OCI-LY3 (cell line): ENCODE measurements at regions not wholly inside any gene's neighbourhood (a gene's known extent, or its start where the extent isn't known, plus 50 kb on each side); places are given as distances from the start of the nearest gene placed in this dataset.

Source experiments
- H2AFZ ChIP-seq: fragments of 200-600, 300-600 bp; shearing (Covaris generic); 2 replicates; pipeline ENCODE4 v1.6.0; 2014; ENCODE audit warnings: antibody characterized with exemption, low read depth, low read length
- H3K27ac ChIP-seq: fragments of 200-600, 300-600 bp; sonication (generic); 2 replicates; pipeline ENCODE4 v1.5.1; 2014; ENCODE audit warnings: mild to moderate bottlenecking, low read length, moderate library complexity, mixed read lengths
- H3K27me3 ChIP-seq: fragments of 200-600, 300-600 bp; sonication (generic); 2 replicates; pipeline ENCODE4 v1.6.1; 2014; ENCODE audit warnings: low read depth, low read length, mixed read lengths
- H3K36me3 ChIP-seq: fragments of 200-600, 300-600 bp; sonication (generic); replicated peaks from 2 replicates; pipeline ENCODE3; 2014; ENCODE audit warnings: low read depth, low read length, mixed read lengths
- H3K4me1 ChIP-seq: fragments of 300-600, 200-600 bp; sonication (generic); 2 replicates; pipeline ENCODE4 v1.6.1; 2014; ENCODE audit warnings: low read length, mixed read lengths
- H3K4me2 ChIP-seq: fragments of 200-600, 300-600 bp; sonication (generic); 2 replicates; pipeline ENCODE4 v1.6.1; 2014; ENCODE audit warnings: low read length, mixed read lengths
- H3K4me3 ChIP-seq: fragments of 300-600, 200-600 bp; sonication (generic); 2 replicates; pipeline ENCODE4 v1.5.1; 2014; ENCODE audit warnings: antibody characterized with exemption, mild to moderate bottlenecking, low read length, moderate library complexity
- H3K79me2 ChIP-seq: fragments of 300-600, 200-600 bp; shearing (Covaris generic); 2 replicates; pipeline ENCODE4 v1.6.1; 2014; ENCODE audit warnings: mild to moderate bottlenecking, low read length, mixed read lengths
- H3K9ac ChIP-seq: fragments of 300-600, 200-600 bp; shearing (Covaris generic); 2 replicates; pipeline ENCODE4 v1.6.0; 2014; ENCODE audit warnings: mild to moderate bottlenecking, low read length, moderate library complexity
- H3K9me3 ChIP-seq: fragments of 200-600, 300-600 bp; shearing (Covaris generic); 2 replicates; pipeline ENCODE4 v1.6.1; 2014; ENCODE audit warnings: low read length, mixed read lengths; ENCODE audit not compliant: insufficient read depth
- H4K20me1 ChIP-seq: fragments of 200-600, 300-600 bp; sonication (generic); 2 replicates; pipeline ENCODE4 v1.6.1; 2016; ENCODE audit warnings: low read length, mixed read lengths; ENCODE audit not compliant: insufficient read depth
- CTCF ChIP-seq: fragments of 200-600, 300-600 bp; sonication (generic); IDR thresholded peaks from 2 replicates; pipeline ENCODE4 v1.5.1; 2014; ENCODE audit warnings: antibody characterized with exemption, low read length, low read depth
- EZH2phosphoT487 ChIP-seq: fragments of 200-600 bp; shearing (Covaris generic); IDR thresholded peaks from 2 replicates; pipeline ENCODE4 v1.6.1; 2018; ENCODE audit warnings: antibody characterized with exemption, mixed run types, low read depth

- H3K27me3 ChIP-seq = no peaks in the 10 kb centered on the region
- H3K27ac ChIP-seq = no peak overlapping the region
- no peaks in the 10 kb centered on the region for H4K20me1 ChIP-seq
- no peak overlapping the region for H3K9ac ChIP-seq
- H3K9me3 ChIP-seq = no peaks in the 10 kb centered on the region
- no peaks in the 10 kb centered on the region for H3K36me3 ChIP-seq
- H3K4me2 ChIP-seq = no peak overlapping the region
- no peak overlapping the region for H2AFZ ChIP-seq
- no peak overlapping the region for H3K4me3 ChIP-seq
- H3K79me2 ChIP-seq = no peaks in the 10 kb centered on the region
- peaks cover 12% of the 10 kb centered on the region for H3K4me1 ChIP-seq
- TF ChIP-seq EZH2phosphoT487 (no peak), CTCF (no peak)
Observed at GRCh38 chr2:56613254-56613653, 429.5 kb downstream of the CCDC85A start.

GRCh38 chr2:56613920-56614319 is 430.1 kb downstream of the CCDC85A start:
- Histone ChIP-seq H3K36me3 (no peaks in the 10 kb centered on the region), H3K9ac (no peak overlapping the region), H3K27me3 (no peaks in the 10 kb centered on the region), H3K27ac (no peak overlapping the region), H3K9me3 (no peaks in the 10 kb centered on the region), H3K4me1 (peaks cover 12% of the 10 kb centered on the region), H3K4me3 (no peak overlapping the region), H2AFZ (no peak overlapping the region), H4K20me1 (no peaks in the 10 kb centered on the region), H3K79me2 (no peaks in the 10 kb centered on the region), H3K4me2 (no peak overlapping the region)
- TF ChIP-seq CTCF = no peak
- TF ChIP-seq EZH2phosphoT487 = no peak

GRCh38 chr2:56615760-56616159 is 432.0 kb downstream of the CCDC85A start:
- H2AFZ ChIP-seq = no peak overlapping the region
- H3K79me2 ChIP-seq = no peaks in the 10 kb centered on the region
- H3K9ac ChIP-seq = no peak overlapping the region
- no peaks in the 10 kb centered on the region for H3K9me3 ChIP-seq
- H3K36me3 ChIP-seq = no peaks in the 10 kb centered on the region
- no peak overlapping the region for H3K4me2 ChIP-seq
- H3K27ac ChIP-seq = no peak overlapping the region
- H3K27me3 ChIP-seq = no peaks in the 10 kb centered on the region
- H3K4me1 ChIP-seq = peaks cover 12% of the 10 kb centered on the region
- no peak overlapping the region for H3K4me3 ChIP-seq
- TF ChIP-seq EZH2phosphoT487 = no peak
- no peak for TF ChIP-seq CTCF
- H4K20me1 ChIP-seq = no peaks in the 10 kb centered on the region

- TF ChIP-seq CTCF = no peak
- no peak for TF ChIP-seq EZH2phosphoT487
- Histone ChIP-seq H3K79me2 (no peaks in the 10 kb centered on the region), H3K4me3 (no peak overlapping the region), H3K4me2 (no peak overlapping the region), H3K9me3 (no peaks in the 10 kb centered on the region), H4K20me1 (no peaks in the 10 kb centered on the region), H3K27ac (no peak overlapping the region), H3K4me1 (no peaks in the 10 kb centered on the region), H3K27me3 (no peaks in the 10 kb centered on the region), H3K36me3 (no peaks in the 10 kb centered on the region), H2AFZ (no peak overlapping the region), H3K9ac (no peak overlapping the region)
Observed at GRCh38 chr2:56624181-56624580, 440.4 kb downstream of the CCDC85A start.
